Panc1 (cell line): ENCODE measurements at regions not wholly inside any gene's neighbourhood (a gene's known extent, or its start where the extent isn't known, plus 50 kb on each side); places are given as distances from the start of the nearest gene placed in this dataset.

Experiments
- ATAC-seq: fragments of 200-7000 bp; cut with Tn5 transposase; 2 replicates; pipeline ENCODE4 v1.9.1; 2020; ENCODE audit warnings: mild to moderate bottlenecking, moderate library complexity
- BruUV-seq: library from RNA; stranded (reverse); fragments of 400-500 nt; replicated peaks from 2 replicates; lab custom pipeline; 2021; lab: Mats Ljungman, UMichigan
- CTCF ChIA-PET: fragments of 300-600 bp; sonication (Branson Sonifier 250); formaldehyde crosslinking; loops from one replicate; lab custom pipeline; 2022; ENCODE audit warnings: antibody characterized with exemption; lab: Charles Lee
- POLR2A ChIA-PET: fragments of 300-600 bp; sonication (Branson Sonifier 250); formaldehyde crosslinking; loops from one replicate; lab custom pipeline; 2022; ENCODE audit warnings: antibody characterized with exemption; lab: Charles Lee
- DNase-seq: peaks from one replicate; pipeline ENCODE4 v3.0.0-alpha.2; 2010; ENCODE audit warnings: low read depth, low spot score
- H3K27ac ChIP-seq: 2 replicates; pipeline ENCODE4 v1.5.1; 2011; ENCODE audit warnings: mild to moderate bottlenecking, low read length, inconsistent platforms
- H3K27me3 ChIP-seq: fragments of 200-500 bp; sonication (Bioruptor generic); 2 replicates; pipeline ENCODE4 v1.6.0; 2014; ENCODE audit warnings: low read length, inconsistent platforms; ENCODE audit not compliant: control insufficient read depth, insufficient read depth
- H3K36me3 ChIP-seq: fragments of 200-500 bp; sonication (Bioruptor generic); 2 replicates; pipeline ENCODE4 v1.5.1; 2014; ENCODE audit warnings: inconsistent platforms, mild to moderate bottlenecking, low read length, moderate library complexity; ENCODE audit not compliant: control insufficient read depth, insufficient read depth
- H3K4me1 ChIP-seq: 2 replicates; pipeline ENCODE4 v1.5.1; 2011; ENCODE audit warnings: inconsistent platforms, mild to moderate bottlenecking, low read length, moderate library complexity; ENCODE audit not compliant: control insufficient read depth, insufficient read depth
- H3K4me3 ChIP-seq, 2 experiments: 2 replicates each; pipeline ENCODE4 v1.5.1; 2011 to 2012; ENCODE audit warnings: low read depth in 2 of 2, low read length in 2 of 2, mild to moderate bottlenecking in 2 of 2, inconsistent platforms in 1 of 2, moderate library complexity in 1 of 2
- H3K9me3 ChIP-seq: fragments of 200-500 bp; sonication (Bioruptor generic); 2 replicates; pipeline ENCODE4 v1.5.1; 2014; ENCODE audit warnings: low read depth, mild to moderate bottlenecking, inconsistent platforms, low read length, moderate library complexity; ENCODE audit not compliant: control insufficient read depth, insufficient read depth
- POLR2AphosphoS5 ChIP-seq: IDR thresholded peaks from 2 replicates; pipeline ENCODE4 v1.6.1; 2012; ENCODE audit warnings: mild to moderate bottlenecking, low read depth, low read length, moderate library complexity
- SIN3A ChIP-seq: IDR thresholded peaks from 2 replicates; pipeline ENCODE4 v1.6.1; 2012; ENCODE audit warnings: low read depth, mild to moderate bottlenecking, low read length, moderate library complexity, borderline replicate concordance; ENCODE audit not compliant: insufficient read depth
- TCF7L2 ChIP-seq: IDR thresholded peaks from 2 replicates; pipeline ENCODE4 v1.6.1; 2011; ENCODE audit warnings: mild to moderate bottlenecking, low read depth, low read length, inconsistent platforms
- in situ Hi-C: cut with HindIII; loops from 2 replicates; pipeline ENCODE4 v1.10.0; 2016; ENCODE audit warnings: low sequenced_read_pairs, low pct_unique_long_range_greater_than_20kb
- intact Hi-C: fragments of 100-400 bp; cut with micrococcal nuclease; formaldehyde crosslinking; loops from one replicate; pipeline ENCODE4 v1.10.0; 2022; ENCODE audit not compliant: unreplicated experiment
- TF ChIP-seq, protein P1 (sequence below): fragments of 450-650 bp; IDR thresholded peaks from 2 replicates; pipeline ENCODE4 v1.5.1; 2017; ENCODE audit warnings: mild to moderate bottlenecking
- TF ChIP-seq, protein P2 (sequence below), 2 experiments: IDR thresholded peaks; 2 replicates each; pipeline ENCODE4 v1.6.1; 2011 to 2012; ENCODE audit warnings: low read depth in 2 of 2, control low read depth in 1 of 2, low read length in 1 of 2, mild to moderate bottlenecking in 1 of 2, moderate library complexity in 1 of 2; ENCODE audit not compliant: insufficient read depth in 1 of 2

DNA sequence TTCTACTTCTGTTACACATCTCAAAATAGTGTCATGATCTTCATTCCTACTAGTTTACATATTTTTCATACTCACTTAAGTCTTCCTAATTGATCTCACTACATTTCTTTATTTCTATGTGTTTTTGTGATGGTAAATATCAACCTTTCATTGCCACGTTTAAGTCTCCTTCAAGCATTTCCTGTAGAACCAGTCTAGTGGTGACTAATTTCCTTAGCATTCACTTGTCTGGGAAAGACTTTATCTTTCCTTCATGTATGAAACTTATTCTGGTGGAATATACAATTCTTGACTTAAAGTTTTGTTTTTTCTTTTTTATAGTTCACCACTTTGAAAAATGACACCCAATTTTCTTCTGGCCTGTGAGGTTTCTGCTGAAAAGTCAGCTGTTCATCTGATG, 181.4 kb upstream of the NEIL3 start:
- Histone ChIP-seq H3K9me3 (no peaks in the 10 kb centered on the region), H3K27me3 (no peaks in the 10 kb centered on the region), H3K4me1 (no peaks in the 10 kb centered on the region), H3K27ac (no peak overlapping the region), H3K4me3 (no peak overlapping the region), H3K36me3 (no peaks in the 10 kb centered on the region)
- DNase-seq, result no peak
- intact Hi-C loops (no loop called here), in situ Hi-C loops (no loop called here)
- TF ChIP-seq, protein P1, sequence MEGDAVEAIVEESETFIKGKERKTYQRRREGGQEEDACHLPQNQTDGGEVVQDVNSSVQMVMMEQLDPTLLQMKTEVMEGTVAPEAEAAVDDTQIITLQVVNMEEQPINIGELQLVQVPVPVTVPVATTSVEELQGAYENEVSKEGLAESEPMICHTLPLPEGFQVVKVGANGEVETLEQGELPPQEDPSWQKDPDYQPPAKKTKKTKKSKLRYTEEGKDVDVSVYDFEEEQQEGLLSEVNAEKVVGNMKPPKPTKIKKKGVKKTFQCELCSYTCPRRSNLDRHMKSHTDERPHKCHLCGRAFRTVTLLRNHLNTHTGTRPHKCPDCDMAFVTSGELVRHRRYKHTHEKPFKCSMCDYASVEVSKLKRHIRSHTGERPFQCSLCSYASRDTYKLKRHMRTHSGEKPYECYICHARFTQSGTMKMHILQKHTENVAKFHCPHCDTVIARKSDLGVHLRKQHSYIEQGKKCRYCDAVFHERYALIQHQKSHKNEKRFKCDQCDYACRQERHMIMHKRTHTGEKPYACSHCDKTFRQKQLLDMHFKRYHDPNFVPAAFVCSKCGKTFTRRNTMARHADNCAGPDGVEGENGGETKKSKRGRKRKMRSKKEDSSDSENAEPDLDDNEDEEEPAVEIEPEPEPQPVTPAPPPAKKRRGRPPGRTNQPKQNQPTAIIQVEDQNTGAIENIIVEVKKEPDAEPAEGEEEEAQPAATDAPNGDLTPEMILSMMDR, result no peak
- TF ChIP-seq SIN3A, result no peak
- CTCF ChIA-PET, result no interaction called here
- POLR2A ChIA-PET, result no interaction called here
- no TSS peak for BruUV-seq
- ATAC-seq, result no peak

DNA sequence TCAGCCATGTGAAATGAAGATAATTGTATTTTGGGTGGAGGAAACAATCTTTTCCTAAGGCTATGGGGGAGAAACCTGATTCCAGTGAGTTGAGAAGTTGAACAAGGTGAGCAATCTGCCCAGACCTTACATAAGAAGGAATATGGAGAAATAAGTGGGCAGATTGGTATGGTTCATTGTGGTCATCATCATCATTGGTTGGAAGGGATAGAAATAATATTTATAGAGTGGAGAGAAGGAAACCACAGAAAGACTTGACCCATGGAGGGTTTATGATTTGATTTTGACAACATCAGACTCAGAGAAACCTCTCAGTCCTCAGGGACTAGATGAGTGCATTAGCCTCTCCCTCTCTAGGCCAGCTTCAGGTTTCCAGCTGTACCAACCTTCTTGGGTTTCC, 177.9 kb upstream of the NEIL3 start:
- in situ Hi-C loops (no loop called here), intact Hi-C loops (no loop called here)
- Histone ChIP-seq H3K27me3 (no peaks in the 10 kb centered on the region), H3K27ac (no peak overlapping the region), H3K36me3 (no peaks in the 10 kb centered on the region), H3K4me3 (no peak overlapping the region), H3K4me1 (no peaks in the 10 kb centered on the region), H3K9me3 (no peaks in the 10 kb centered on the region)
- ChIA-PET CTCF (no interaction called here), POLR2A (no interaction called here)
- TF ChIP-seq, protein P1, result no peak
- TF ChIP-seq POLR2AphosphoS5, result no peak
- TF ChIP-seq, protein P2, sequence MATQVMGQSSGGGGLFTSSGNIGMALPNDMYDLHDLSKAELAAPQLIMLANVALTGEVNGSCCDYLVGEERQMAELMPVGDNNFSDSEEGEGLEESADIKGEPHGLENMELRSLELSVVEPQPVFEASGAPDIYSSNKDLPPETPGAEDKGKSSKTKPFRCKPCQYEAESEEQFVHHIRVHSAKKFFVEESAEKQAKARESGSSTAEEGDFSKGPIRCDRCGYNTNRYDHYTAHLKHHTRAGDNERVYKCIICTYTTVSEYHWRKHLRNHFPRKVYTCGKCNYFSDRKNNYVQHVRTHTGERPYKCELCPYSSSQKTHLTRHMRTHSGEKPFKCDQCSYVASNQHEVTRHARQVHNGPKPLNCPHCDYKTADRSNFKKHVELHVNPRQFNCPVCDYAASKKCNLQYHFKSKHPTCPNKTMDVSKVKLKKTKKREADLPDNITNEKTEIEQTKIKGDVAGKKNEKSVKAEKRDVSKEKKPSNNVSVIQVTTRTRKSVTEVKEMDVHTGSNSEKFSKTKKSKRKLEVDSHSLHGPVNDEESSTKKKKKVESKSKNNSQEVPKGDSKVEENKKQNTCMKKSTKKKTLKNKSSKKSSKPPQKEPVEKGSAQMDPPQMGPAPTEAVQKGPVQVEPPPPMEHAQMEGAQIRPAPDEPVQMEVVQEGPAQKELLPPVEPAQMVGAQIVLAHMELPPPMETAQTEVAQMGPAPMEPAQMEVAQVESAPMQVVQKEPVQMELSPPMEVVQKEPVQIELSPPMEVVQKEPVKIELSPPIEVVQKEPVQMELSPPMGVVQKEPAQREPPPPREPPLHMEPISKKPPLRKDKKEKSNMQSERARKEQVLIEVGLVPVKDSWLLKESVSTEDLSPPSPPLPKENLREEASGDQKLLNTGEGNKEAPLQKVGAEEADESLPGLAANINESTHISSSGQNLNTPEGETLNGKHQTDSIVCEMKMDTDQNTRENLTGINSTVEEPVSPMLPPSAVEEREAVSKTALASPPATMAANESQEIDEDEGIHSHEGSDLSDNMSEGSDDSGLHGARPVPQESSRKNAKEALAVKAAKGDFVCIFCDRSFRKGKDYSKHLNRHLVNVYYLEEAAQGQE (IDR thresholded peaks at IDR 0.05; ENCODE audit: insufficient read depth in 1 of 2, low read depth in 2 of 2, low read length in 1 of 2), result no peak
- TF ChIP-seq TCF7L2, result no peak
- TF ChIP-seq SIN3A, result no peak
- ATAC-seq, result no peak
- no peak for DNase-seq
- BruUV-seq, result no TSS peak

DNA sequence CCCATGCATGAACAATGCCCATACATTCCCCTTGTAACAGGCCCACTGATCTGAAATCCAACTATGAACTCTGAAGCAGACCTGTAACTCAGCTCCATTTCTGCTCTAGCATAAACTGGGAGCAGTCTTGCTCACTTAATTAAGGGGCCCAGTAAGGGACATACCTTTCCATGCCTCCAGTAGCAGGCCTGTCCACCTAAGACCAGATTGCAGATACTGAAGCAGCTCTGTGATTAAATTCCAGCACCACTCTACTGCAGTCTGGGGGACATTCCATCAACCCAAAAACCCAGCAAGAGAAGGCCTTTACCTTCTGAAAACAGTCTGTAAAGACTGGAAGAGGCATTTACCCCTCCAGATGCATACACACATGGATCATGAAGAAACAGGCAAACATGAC, 162.0 kb upstream of the NEIL3 start:
- intact Hi-C loops, result no loop called here
- Histone ChIP-seq H3K27ac (no peak overlapping the region), H3K9me3 (no peaks in the 10 kb centered on the region), H3K27me3 (no peaks in the 10 kb centered on the region), H3K4me3 (no peak overlapping the region), H3K36me3 (no peaks in the 10 kb centered on the region; the same call in 1 of the 2 replicates), H3K4me1 (no peaks in the 10 kb centered on the region)
- DNase-seq (no peak), ATAC-seq (no peak)
- TF ChIP-seq POLR2AphosphoS5, result no peak
- TF ChIP-seq TCF7L2, result no peak
- TF ChIP-seq, protein P2 (IDR thresholded peaks at IDR 0.05; ENCODE audit: insufficient read depth in 1 of 2, low read depth in 2 of 2, low read length in 1 of 2), result no peak
- TF ChIP-seq, protein P1, result no peak
- no peak for TF ChIP-seq SIN3A
- CTCF ChIA-PET, result no interaction called here
- POLR2A ChIA-PET, result interaction anchor here (0.6 kb wide), 1 partner anchor 246 kb away, joined by 6 read pairs; no protein-coding TSS in a partner anchor
- in situ Hi-C loops, result no loop called here
- BruUV-seq, result no TSS peak
